IPS-18c (cell line): ENCODE measurements at regions not wholly inside any gene's neighbourhood (a gene's known extent, or its start where the extent isn't known, plus 50 kb on each side); places are given as distances from the start of the nearest gene placed in this dataset.
"Not testable (repeated sequence)": the region's sequence is repeated elsewhere in the genome, so short reads cannot be mapped to it uniquely, and the experiment has no call there.

Experiments
- H3K4me3 ChIP-seq: 2 replicates; pipeline ENCODE4 v1.7.0; 2013; ENCODE audit warnings: low read depth, mild to moderate bottlenecking, low read length, moderate library complexity; ENCODE audit not compliant: insufficient read depth
- H3K9me3 ChIP-seq: one replicate; pipeline ENCODE4 v1.6.1; 2013; ENCODE audit warnings: mild to moderate bottlenecking, low read length, moderate library complexity; ENCODE audit not compliant: control insufficient read depth, insufficient read depth

DNA sequence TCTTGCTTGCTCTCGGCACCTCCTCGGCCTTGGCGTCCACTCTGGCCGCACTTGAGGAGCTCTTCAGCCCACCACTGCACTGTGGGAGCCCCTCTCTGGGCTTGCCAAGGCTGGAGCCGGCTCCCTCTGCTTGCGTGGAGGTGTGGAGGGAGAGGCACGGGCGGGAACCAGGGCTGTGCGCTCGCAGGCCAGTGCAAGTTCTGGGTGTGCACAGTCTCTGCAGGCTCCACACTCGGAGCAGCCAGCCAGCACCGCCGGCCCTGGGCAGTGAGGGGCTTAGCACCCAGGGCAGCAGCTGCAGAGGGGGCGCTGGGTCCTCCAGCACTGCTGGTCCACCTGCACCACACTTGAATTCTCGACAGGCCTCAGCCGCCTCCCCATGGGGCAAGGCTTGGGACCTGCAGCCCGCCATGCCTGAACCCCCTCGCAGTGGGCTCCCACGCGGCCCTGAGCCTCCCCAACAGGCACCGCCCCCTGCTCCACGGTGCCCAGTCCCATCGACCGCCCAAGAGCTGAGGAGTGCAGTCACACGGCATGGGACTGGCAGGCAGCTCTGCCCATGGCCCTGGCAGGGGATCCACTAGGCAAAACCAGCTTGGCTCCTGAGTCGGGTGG is 411.2 kb upstream of the CHAC2 start:
- no peak overlapping the region for H3K4me3 ChIP-seq
- peaks cover 4% of the 10 kb centered on the region for H3K9me3 ChIP-seq

GRCh38 chr2:53353135-53354114 is 414.2 kb upstream of the CHAC2 start:
- no peak overlapping the region for H3K4me3 ChIP-seq

GRCh38 chr2:53347269-53347668 is 420.3 kb upstream of the CHAC2 start:
- H3K9me3 ChIP-seq: no peaks in the 10 kb centered on the region

More at GRCh38 chr2:53353135-53354114, 414.2 kb upstream of the CHAC2 start:
- peaks cover 4% of the 10 kb centered on the region for H3K9me3 ChIP-seq

GRCh38 chr2:53342248-53342647 is 425.4 kb upstream of the CHAC2 start:
- Histone ChIP-seq H3K9me3 (no peaks in the 10 kb centered on the region), H3K4me3 (no peak overlapping the region)

More at GRCh38 chr2:53347269-53347668, 420.3 kb upstream of the CHAC2 start:
- H3K4me3 ChIP-seq: no peak overlapping the region

- H3K4me3 ChIP-seq: no peak overlapping the region
- no peaks in the 10 kb centered on the region for H3K9me3 ChIP-seq
Measured at GRCh38 chr2:53334610-53335009, 433.0 kb upstream of the CHAC2 start.

DNA sequence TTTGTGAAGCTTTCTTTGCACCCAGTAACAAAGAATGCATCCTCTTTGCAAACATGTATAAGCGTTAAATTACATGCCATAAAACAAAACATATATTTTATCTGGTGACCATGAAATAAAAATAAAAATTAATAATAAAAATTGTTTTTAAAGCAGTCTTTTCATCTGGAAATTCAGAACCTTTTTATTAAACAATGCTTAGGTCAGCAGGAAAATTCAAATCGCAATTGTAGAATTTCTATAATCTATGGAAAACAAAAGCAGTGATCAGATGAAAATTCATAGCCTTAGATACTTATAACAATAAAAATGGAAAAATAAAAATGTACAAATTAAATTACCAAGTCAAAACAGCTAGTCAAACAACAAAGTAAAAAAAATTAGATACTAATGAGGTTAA is 435.9 kb upstream of the CHAC2 start:
- Histone ChIP-seq H3K4me3 (no peak overlapping the region), H3K9me3 (no peaks in the 10 kb centered on the region)

DNA sequence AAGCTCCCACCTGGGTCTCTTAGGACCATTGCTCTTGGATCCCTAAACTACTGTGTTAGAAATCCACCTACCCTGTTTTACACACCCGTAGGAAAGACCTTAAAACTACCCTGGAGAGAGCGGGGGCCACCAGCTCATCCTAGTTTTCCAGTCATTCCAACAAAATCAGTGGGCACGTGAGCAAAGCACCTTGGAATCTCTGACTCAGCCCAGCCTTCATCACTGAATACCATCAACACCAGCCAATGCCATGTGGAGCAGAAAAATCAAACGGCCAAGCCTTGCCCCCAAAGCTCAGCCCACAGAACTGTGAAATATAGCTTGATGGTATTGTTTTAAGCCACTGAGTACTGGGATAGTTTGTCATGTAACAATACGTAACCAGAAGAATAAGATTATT is 449.7 kb upstream of the CHAC2 start:
- H3K9me3 ChIP-seq: no peaks in the 10 kb centered on the region
- H3K4me3 ChIP-seq: no peak overlapping the region

DNA sequence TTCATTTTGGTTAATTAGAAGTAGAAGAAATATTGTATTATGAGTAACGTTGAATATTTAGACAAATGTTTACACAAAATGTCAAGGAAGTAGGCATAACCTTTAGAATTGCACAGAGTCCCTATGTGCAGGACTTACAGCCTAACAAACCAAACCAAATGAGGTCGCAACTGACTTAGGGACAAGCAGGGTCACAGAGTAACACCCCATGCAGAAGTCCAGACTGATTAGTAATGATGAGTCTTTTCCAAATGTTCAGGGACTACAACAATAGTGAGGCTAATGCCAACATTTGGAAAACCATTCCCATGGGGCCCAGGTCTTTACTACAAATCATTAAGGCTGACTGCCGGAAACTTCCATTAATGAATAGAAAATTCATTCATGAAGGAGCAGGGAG is 452.5 kb upstream of the CHAC2 start:
- no peak overlapping the region for H3K4me3 ChIP-seq
- no peaks in the 10 kb centered on the region for H3K9me3 ChIP-seq

GRCh38 chr2:53314718-53315117 is 452.9 kb upstream of the CHAC2 start:
- no peak overlapping the region for H3K4me3 ChIP-seq
- no peaks in the 10 kb centered on the region for H3K9me3 ChIP-seq

DNA sequence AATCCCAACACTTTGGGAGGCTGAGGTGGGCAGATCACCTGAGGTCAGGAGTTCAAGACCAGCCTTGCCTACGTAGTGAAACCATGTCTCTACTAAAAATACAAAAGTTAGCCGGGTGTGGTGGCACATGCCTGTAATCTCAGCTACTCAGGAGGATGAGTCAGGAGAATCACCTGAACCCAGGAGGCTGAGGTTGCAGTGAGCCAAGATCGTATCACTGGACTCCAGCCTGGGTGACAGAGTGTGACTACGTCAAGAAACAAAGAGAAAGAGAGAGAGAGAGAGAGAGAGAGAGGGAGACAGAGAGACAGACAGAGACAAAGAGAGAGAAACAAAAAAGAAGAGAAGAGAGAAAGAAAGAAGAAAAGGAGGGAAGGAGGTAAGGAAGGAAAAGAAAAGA is 454.0 kb upstream of the CHAC2 start:
- not testable (repeated sequence) for H3K4me3 ChIP-seq, H3K9me3 ChIP-seq

GRCh38 chr2:53312721-53313120 is 454.9 kb upstream of the CHAC2 start:
- Histone ChIP-seq H3K9me3 (no peaks in the 10 kb centered on the region), H3K4me3 (no peak overlapping the region)

GRCh38 chr2:53312181-53312580 is 455.4 kb upstream of the CHAC2 start:
- Histone ChIP-seq H3K9me3 (no peaks in the 10 kb centered on the region), H3K4me3 (no peak overlapping the region)

DNA sequence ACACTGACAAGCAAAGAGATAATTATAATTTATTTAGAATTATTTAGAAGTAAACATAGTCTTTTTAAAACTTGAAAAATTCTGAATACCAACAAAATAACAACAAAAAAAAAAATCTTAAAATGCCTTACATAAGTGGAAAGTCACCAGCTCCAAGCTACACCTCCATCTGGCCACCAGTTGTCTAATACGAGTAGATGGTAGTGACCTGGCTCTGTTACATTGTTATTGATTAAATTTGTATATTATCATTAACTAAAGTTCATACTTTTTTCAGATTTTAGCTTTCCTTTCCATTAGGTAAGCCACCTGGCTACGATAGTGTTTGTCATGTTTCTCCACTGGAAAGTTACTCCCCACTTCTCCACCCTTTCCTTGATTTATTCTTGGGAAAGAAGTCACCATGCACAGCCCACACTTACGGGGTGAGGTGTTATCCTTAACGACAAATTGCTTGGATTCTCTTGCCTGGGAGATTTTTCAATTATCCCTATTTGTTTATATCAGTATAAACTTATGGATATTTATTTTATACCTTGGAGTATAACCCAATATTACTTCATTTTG is 464.5 kb upstream of the CHAC2 start:
- H3K9me3 ChIP-seq: no peaks in the 10 kb centered on the region
- no peak overlapping the region for H3K4me3 ChIP-seq

DNA sequence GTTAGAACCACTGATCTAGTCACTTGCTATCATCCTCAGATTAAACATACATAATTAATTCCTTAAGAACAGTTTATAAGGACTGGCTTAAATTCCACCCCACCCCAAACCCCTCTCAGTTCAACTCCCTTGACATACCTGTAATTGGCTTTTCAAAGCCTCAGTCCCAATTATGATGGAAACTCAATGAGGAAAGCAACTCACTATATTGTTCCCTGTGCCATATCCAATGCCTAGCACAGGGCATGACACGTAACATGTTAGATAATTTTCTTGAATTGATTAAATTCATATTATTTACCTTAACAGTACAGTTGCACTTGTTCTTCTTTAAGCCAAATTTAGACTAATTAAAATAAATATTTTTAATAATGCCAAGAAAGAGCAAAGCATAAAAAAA is 465.1 kb upstream of the CHAC2 start:
- no peaks in the 10 kb centered on the region for H3K9me3 ChIP-seq
- H3K4me3 ChIP-seq: no peak overlapping the region

- Histone ChIP-seq H3K9me3 (no peaks in the 10 kb centered on the region), H3K4me3 (no peak overlapping the region)
Measured at GRCh38 chr2:53289309-53290006, 478.1 kb upstream of the CHAC2 start.

DNA sequence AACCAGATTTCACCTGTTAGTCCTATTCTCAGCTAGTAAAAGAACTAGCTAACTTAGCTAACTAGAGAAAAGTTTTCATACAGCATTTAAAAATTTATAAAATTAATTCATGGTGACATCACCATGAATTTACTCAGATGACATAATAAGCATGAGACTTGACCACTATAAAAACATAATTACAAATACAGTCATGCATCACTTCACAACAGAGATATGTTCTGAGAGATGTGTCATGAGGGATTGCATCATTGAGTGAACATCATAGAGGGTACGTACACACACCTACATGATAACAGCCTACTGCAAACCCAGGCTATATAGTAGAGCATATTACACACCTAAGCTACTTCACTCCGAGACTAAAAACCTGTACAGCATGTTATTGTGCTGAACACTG is 481.3 kb upstream of the CHAC2 start:
- H3K4me3 ChIP-seq: no peak overlapping the region
- H3K9me3 ChIP-seq: no peaks in the 10 kb centered on the region

DNA sequence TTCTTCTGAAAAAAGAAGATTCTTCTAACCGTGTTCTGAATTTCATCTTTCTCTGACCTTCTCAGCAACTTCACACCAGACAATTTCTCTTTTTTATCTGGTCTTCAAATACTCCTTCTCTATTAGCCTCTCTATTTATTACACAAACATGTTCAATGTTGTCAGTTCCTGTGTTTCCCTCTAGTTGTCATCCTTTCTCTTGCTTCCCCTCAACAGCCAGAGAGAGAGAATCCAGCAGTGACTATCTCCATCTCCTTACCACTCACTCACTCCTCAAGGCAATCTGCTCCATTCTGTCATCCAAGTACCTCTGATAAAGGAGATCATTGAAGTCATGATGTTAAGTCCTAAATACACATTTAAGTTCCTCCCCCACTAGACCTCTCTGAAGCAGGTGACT is 491.9 kb upstream of the CHAC2 start:
- Histone ChIP-seq H3K9me3 (no peaks in the 10 kb centered on the region), H3K4me3 (no peak overlapping the region)
